Lower leg skin (tissue), 4 donors: ENCODE measurements at regions not wholly inside any gene's neighbourhood (a gene's known extent, or its start where the extent isn't known, plus 50 kb on each side); places are given as distances from the start of the nearest gene placed in this dataset.
"Not testable (repeated sequence)": the region's sequence is repeated elsewhere in the genome, so short reads cannot be mapped to it uniquely, and the experiment has no call there.

ENCODE experiments used
- DNase-seq, 2 donors: peaks; one replicate each; pipeline ENCODE4 v3.0.0-alpha.2; 2019; ENCODE audit warnings: low spot score in 2 of 2
- H3K4me3 ChIP-seq: fragments of 200-600 bp; sonication (generic); 2 replicates; pipeline ENCODE4 v1.5.1; 2017; ENCODE audit warnings: mild to moderate bottlenecking, low read depth; ENCODE audit not compliant: poor library complexity, severe bottlenecking
- CTCF ChIP-seq, 3 donors: fragments of 450-650 bp; IDR thresholded peaks; one replicate each; pipeline ENCODE4 v1.5.1; 2016; ENCODE audit warnings: antibody characterized with exemption in 3 of 3, mild to moderate bottlenecking in 3 of 3, moderate library complexity in 2 of 3
- POLR2A ChIP-seq, 2 donors: fragments of 450-650 bp; IDR thresholded peaks; one replicate each; pipeline ENCODE4 v1.6.1; 2016 to 2017; ENCODE audit warnings: antibody characterized with exemption in 2 of 2, mild to moderate bottlenecking in 1 of 2, moderate library complexity in 1 of 2
- WGBS, 2 donors: methylation state at CpG; one replicate each; pipeline ENCODE4 v1.1.5; 2018; 5-methylcytosine and 5-hydroxymethylcytosine counted together
- intact Hi-C: fragments of 100-400 bp; cut with DNase I; formaldehyde crosslinking; loops from one replicate; pipeline ENCODE4 v1.15.0; 2023; ENCODE audit warnings: low total_unique reads

- DNase-seq = no peak
Measured at GRCh38 chr15:22239806-22240180, 159.5 kb downstream of the OR4M2 start.

GRCh38 chr15:22240403-22240802, 160.1 kb downstream of the OR4M2 start:
- TF ChIP-seq CTCF (IDR thresholded peaks at IDR 0.05) = no peak
- no peak for TF ChIP-seq POLR2A (IDR thresholded peaks at IDR 0.05)
- no peak overlapping the region for H3K4me3 ChIP-seq
- 90 to 91% methylated on average over 8 of the region's 8 CpGs for WGBS, 2 donors
- DNase-seq = no peak
- intact Hi-C loops = no loop called here

More at GRCh38 chr15:22239806-22240180, 159.5 kb downstream of the OR4M2 start:
- 61 to 74% methylated on average over 3 of the region's 3 CpGs for WGBS, 2 donors
- TF ChIP-seq POLR2A (IDR thresholded peaks at IDR 0.05) (no peak), CTCF (IDR thresholded peaks at IDR 0.05) (no peak)
- no peak overlapping the region for H3K4me3 ChIP-seq
- intact Hi-C loops = no loop called here

- no peak overlapping the region for H3K4me3 ChIP-seq
- WGBS, 2 donors = 62 to 73% methylated on average over 7 of the region's 7 CpGs
- intact Hi-C loops = no loop called here
- TF ChIP-seq POLR2A (IDR thresholded peaks at IDR 0.05) = no peak
- no peak for TF ChIP-seq CTCF (IDR thresholded peaks at IDR 0.05)
- DNase-seq = no peak
Measured at GRCh38 chr15:22240986-22241385, 160.7 kb downstream of the OR4M2 start.

GRCh38 chr15:22241451-22241850, 161.1 kb downstream of the OR4M2 start:
- H3K4me3 ChIP-seq = no peak overlapping the region
- 83 to 86% methylated on average over 7 to 8 of the region's 8 CpGs for WGBS, 2 donors
- TF ChIP-seq POLR2A (IDR thresholded peaks at IDR 0.05) = no peak
- no peak for TF ChIP-seq CTCF (IDR thresholded peaks at IDR 0.05)
- intact Hi-C loops = no loop called here
- DNase-seq = no peak

- WGBS, 2 donors = 83 to 84% methylated on average over 9 of the region's 9 CpGs
- H3K4me3 ChIP-seq, intact Hi-C loops, DNase-seq: not testable (repeated sequence)
Measured at GRCh38 chr15:22242311-22242710, 162.0 kb downstream of the OR4M2 start.

- TF ChIP-seq POLR2A (IDR thresholded peaks at IDR 0.05) (no peak), CTCF (IDR thresholded peaks at IDR 0.05) (no peak)
- no peak for DNase-seq
- 79 to 84% methylated on average over 8 of the region's 8 CpGs for WGBS, 2 donors
- H3K4me3 ChIP-seq = no peak overlapping the region
- intact Hi-C loops = no loop called here
Measured at GRCh38 chr15:22243440-22244130, 163.3 kb downstream of the OR4M2 start.

GRCh38 chr15:22249511-22249910, 169.2 kb downstream of the OR4M2 start:
- DNase-seq, intact Hi-C loops, H3K4me3 ChIP-seq: not testable (repeated sequence)
- WGBS, 2 donors = 83 to 89% methylated on average over 7 of the region's 7 CpGs

GRCh38 chr15:22250501-22251290, 170.4 kb downstream of the OR4M2 start:
- H3K4me3 ChIP-seq, DNase-seq, intact Hi-C loops: not testable (repeated sequence)
- WGBS, 2 donors = 79 to 83% methylated on average over 18 of the region's 18 CpGs
